ENCODE measurements at regions not wholly inside any gene's neighbourhood (a gene's known extent, or its start where the extent isn't known, plus 50 kb on each side); places are given as distances from the start of the nearest gene placed in this dataset.
"Not testable (repeated sequence)": the region's sequence is repeated elsewhere in the genome, so short reads cannot be mapped to it uniquely, and the experiment has no call there.

- ChIA-PET CTCF (ENCODE audit: unreplicated experiment) (no interaction called here), POLR2A (no interaction called here)
- no peaks in the 10 kb centered on the region for H3K9me3 ChIP-seq (ENCODE audit: low read length)
- H3K36me3 ChIP-seq (ENCODE audit: insufficient read depth, low read length): no peaks in the 10 kb centered on the region
- no peak overlapping the region for H3K4me2 ChIP-seq (ENCODE audit: low read length)
- H3K4me1 ChIP-seq (ENCODE audit: insufficient read depth, low read length, poor library complexity, severe bottlenecking): no peaks in the 10 kb centered on the region
- intact Hi-C loops (cut with micrococcal nuclease; ENCODE audit: unreplicated experiment): no loop called here
- no peak overlapping the region for H2AFZ ChIP-seq (ENCODE audit: low read length)
- H3K4me3 ChIP-seq (ENCODE audit: low read depth, low read length, poor library complexity, severe bottlenecking): no peak overlapping the region
- TF ChIP-seq CTCF (conservative IDR thresholded peaks at IDR 0.05; ENCODE audit: low read length) (no peak), EZH2phosphoT487 (IDR thresholded peaks at IDR 0.05; ENCODE audit: borderline replicate concordance, low read depth, low read length) (no peak)
- H3K79me2 ChIP-seq (ENCODE audit: insufficient read depth, low read depth, low read length): no peaks in the 10 kb centered on the region
- BruUV-seq (replicated peaks): no TSS peak
- no peak overlapping the region for H3K27ac ChIP-seq (ENCODE audit: low read depth, low read length, poor library complexity, severe bottlenecking)
- H4K20me1 ChIP-seq (ENCODE audit: insufficient read depth, low read length): no peaks in the 10 kb centered on the region
- H3K9me2 ChIP-seq (ENCODE audit: insufficient read depth, low read length): no peaks in the 10 kb centered on the region
- DNase-seq (ENCODE audit: low spot score): no peak
Measured at GRCh38 chr4:117162976-117163375, 77.6 kb upstream of the TRAM1L1 start.

GRCh38 chr4:117164338-117164737 lies 79.0 kb upstream of the TRAM1L1 start:
- no peak overlapping the region for H2AFZ ChIP-seq (ENCODE audit: low read length)
- BruUV-seq (replicated peaks): no TSS peak
- POLR2A ChIA-PET: interaction anchor here (0.6 kb wide), 1 partner anchor 665 kb away, joined by 4 read pairs; no protein-coding TSS in a partner anchor
- H3K4me1 ChIP-seq (ENCODE audit: insufficient read depth, low read length, poor library complexity, severe bottlenecking): no peaks in the 10 kb centered on the region
- no peak for TF ChIP-seq EZH2phosphoT487 (IDR thresholded peaks at IDR 0.05; ENCODE audit: borderline replicate concordance, low read depth, low read length)
- no peak for TF ChIP-seq CTCF (conservative IDR thresholded peaks at IDR 0.05; ENCODE audit: low read length)
- no peak overlapping the region for H3K4me3 ChIP-seq (ENCODE audit: low read depth, low read length, poor library complexity, severe bottlenecking)
- intact Hi-C loops (cut with micrococcal nuclease; ENCODE audit: unreplicated experiment): no loop called here
- H3K79me2 ChIP-seq (ENCODE audit: insufficient read depth, low read depth, low read length): no peaks in the 10 kb centered on the region
- no peaks in the 10 kb centered on the region for H3K9me3 ChIP-seq (ENCODE audit: low read length)
- no peak overlapping the region for H3K4me2 ChIP-seq (ENCODE audit: low read length)
- no peak overlapping the region for H3K27ac ChIP-seq (ENCODE audit: low read depth, low read length, poor library complexity, severe bottlenecking)
- H3K36me3 ChIP-seq (ENCODE audit: insufficient read depth, low read length): no peaks in the 10 kb centered on the region
- CTCF ChIA-PET (ENCODE audit: unreplicated experiment): no interaction called here
- no peaks in the 10 kb centered on the region for H3K9me2 ChIP-seq (ENCODE audit: insufficient read depth, low read length)
- DNase-seq (ENCODE audit: low spot score): no peak
- H4K20me1 ChIP-seq (ENCODE audit: insufficient read depth, low read length): no peaks in the 10 kb centered on the region

- H3K4me1 ChIP-seq (ENCODE audit: insufficient read depth, low read length, poor library complexity, severe bottlenecking); intact Hi-C loops (cut with micrococcal nuclease; ENCODE audit: unreplicated experiment); BruUV-seq (replicated peaks); DNase-seq (ENCODE audit: low spot score); H4K20me1 ChIP-seq (ENCODE audit: insufficient read depth, low read length); H3K4me3 ChIP-seq (ENCODE audit: low read depth, low read length, poor library complexity, severe bottlenecking); CTCF ChIA-PET (ENCODE audit: unreplicated experiment); H3K9me2 ChIP-seq (ENCODE audit: insufficient read depth, low read length); H3K4me2 ChIP-seq (ENCODE audit: low read length); H3K9me3 ChIP-seq (ENCODE audit: low read length); H3K79me2 ChIP-seq (ENCODE audit: insufficient read depth, low read depth, low read length); H2AFZ ChIP-seq (ENCODE audit: low read length); H3K27ac ChIP-seq (ENCODE audit: low read depth, low read length, poor library complexity, severe bottlenecking); H3K36me3 ChIP-seq (ENCODE audit: insufficient read depth, low read length): not testable (repeated sequence)
- POLR2A ChIA-PET: interaction anchor here (0.6 kb wide), 1 partner anchor 31 kb away, joined by 4 read pairs; no protein-coding TSS in a partner anchor
Measured at GRCh38 chr4:117175369-117175768, 90.0 kb upstream of the TRAM1L1 start.
